SK-N-SH (cell line): ENCODE measurements at regions not wholly inside any gene's neighbourhood (a gene's known extent, or its start where the extent isn't known, plus 50 kb on each side); places are given as distances from the start of the nearest gene placed in this dataset.
A peak's percentile ranks its signal among the peaks of the same experiment; 100 is the strongest.

Experiments
- CTCF ChIA-PET: fragments of 300-600, 350-600 bp; formaldehyde crosslinking; extraction: SDS; loops from one replicate; lab custom pipeline; 2021; lab: Yijun Ruan, JAX
- POLR2A ChIA-PET: fragments of 350-600 bp; sonication (Branson Sonifier 250); formaldehyde crosslinking; extraction: SDS; loops from one replicate; lab custom pipeline; 2020; ENCODE audit warnings: antibody characterized with exemption, inconsistent platforms; lab: Yijun Ruan, JAX
- DNase-seq: peaks from one replicate; pipeline ENCODE4 v3.0.0; 2012
- H2AFZ ChIP-seq: fragments of 200-600 bp; sonication (generic); 2 replicates; pipeline ENCODE4 v1.8.1; 2016; ENCODE audit warnings: antibody characterized with exemption, mild to moderate bottlenecking, low read depth
- H3F3A ChIP-seq: fragments of 200-600 bp; sonication (generic); replicated peaks from 2 replicates; pipeline ENCODE3; 2016; ENCODE audit warnings: antibody characterized with exemption, mild to moderate bottlenecking; ENCODE audit not compliant: insufficient read depth
- H3K27ac ChIP-seq, 2 experiments: fragments of 200-500 bp in 1 of 2; fragments of 200-600 bp in 1 of 2; sonication (Bioruptor generic) in 1 of 2; sonication (generic), shearing (Covaris generic) in 1 of 2; 2 replicates each; pipeline versions ENCODE4 v1.5.1 to v1.6.1; 2014 to 2016; ENCODE audit warnings: low read depth in 2 of 2, inconsistent platforms in 1 of 2, low read length in 1 of 2, mild to moderate bottlenecking in 1 of 2, mixed read lengths in 1 of 2
- H3K27me3 ChIP-seq: fragments of 200-600 bp; sonication (generic), shearing (Covaris generic); 2 replicates; pipeline ENCODE4 v1.6.1; 2016; ENCODE audit warnings: mixed run types; ENCODE audit not compliant: insufficient read depth
- H3K36me3 ChIP-seq, 2 experiments: fragments of 200-500 bp in 1 of 2; fragments of 200-600 bp in 1 of 2; sonication (Bioruptor generic) in 1 of 2; sonication (generic) in 1 of 2; replicated peaks in 1 of 2; 2 replicates each; pipeline versions ENCODE3 to v1.5.1; 2014 to 2016; ENCODE audit warnings: low read length in 1 of 2, mild to moderate bottlenecking in 1 of 2; ENCODE audit not compliant: insufficient read depth in 2 of 2, control insufficient read depth in 1 of 2
- H3K4me1 ChIP-seq, 2 experiments: fragments of 200-500 bp in 1 of 2; fragments of 200-600 bp in 1 of 2; sonication (Bioruptor generic) in 1 of 2; sonication (generic), shearing (Covaris generic) in 1 of 2; 2 replicates each; pipeline versions ENCODE4 v1.5.1 to v1.6.1; 2014 to 2016; ENCODE audit warnings: low read depth in 1 of 2, low read length in 1 of 2, mixed run types in 1 of 2; ENCODE audit not compliant: insufficient read depth in 2 of 2, control insufficient read depth in 1 of 2
- H3K4me2 ChIP-seq: fragments of 200-600 bp; sonication (generic), shearing (Covaris generic); 2 replicates; pipeline ENCODE4 v1.6.1; 2017; ENCODE audit warnings: mixed run types
- H3K4me3 ChIP-seq, 2 experiments: fragments of 200-500 bp in 1 of 2; fragments of 200-600 bp in 1 of 2; sonication (Bioruptor generic) in 1 of 2; sonication (generic), shearing (Covaris generic) in 1 of 2; 2 replicates each; pipeline versions ENCODE4 v1.5.1 to v1.8.1; 2014 to 2016; ENCODE audit warnings: low read depth in 2 of 2, inconsistent platforms in 1 of 2, low read length in 1 of 2, mild to moderate bottlenecking in 1 of 2, mixed read lengths in 1 of 2, moderate library complexity in 1 of 2
- H3K79me2 ChIP-seq: fragments of 200-600 bp; sonication (generic); 2 replicates; pipeline ENCODE4 v1.8.1; 2017; ENCODE audit warnings: mild to moderate bottlenecking; ENCODE audit not compliant: insufficient read depth
- H3K9ac ChIP-seq: fragments of 200-600 bp; sonication (generic); 2 replicates; pipeline ENCODE4 v1.6.1; 2017; ENCODE audit warnings: mixed run types
- H3K9me2 ChIP-seq: fragments of 200-600 bp; sonication (generic); 2 replicates; pipeline ENCODE4 v1.6.1; 2017; ENCODE audit warnings: mixed run types
- H3K9me3 ChIP-seq: fragments of 200-600 bp; sonication (generic); 2 replicates; pipeline ENCODE4 v1.6.1; 2017; ENCODE audit warnings: mixed run types, mild to moderate bottlenecking, moderate library complexity
- H4K20me1 ChIP-seq: fragments of 200-600 bp; sonication (generic); 2 replicates; pipeline ENCODE4 v1.6.1; 2017; ENCODE audit warnings: mild to moderate bottlenecking, mixed run types; ENCODE audit not compliant: insufficient read depth
- CHD2 ChIP-seq: fragments of 150-350 bp; IDR thresholded peaks from 2 replicates; pipeline ENCODE4 v1.6.1; 2018; ENCODE audit warnings: low read length; ENCODE audit not compliant: partially characterized antibody
- ELF1 ChIP-seq: IDR thresholded peaks from 2 replicates; pipeline ENCODE4 v1.4.0; 2012
- EZH2phosphoT487 ChIP-seq: fragments of 200-600 bp; sonication (generic); IDR thresholded peaks from 2 replicates; pipeline ENCODE4 v1.6.1; 2017; ENCODE audit warnings: low read depth, mixed run types, mild to moderate bottlenecking, antibody characterized with exemption, moderate library complexity, borderline replicate concordance
- FOSL2 ChIP-seq: IDR thresholded peaks from 2 replicates; pipeline ENCODE4 v1.4.0; 2012; ENCODE audit warnings: low read depth, mild to moderate bottlenecking, moderate library complexity, borderline replicate concordance
- GABPA ChIP-seq: IDR thresholded peaks from 2 replicates; pipeline ENCODE4 v1.4.0; 2012; ENCODE audit warnings: low read depth, mild to moderate bottlenecking
- GATA2 ChIP-seq: sonication (generic); formaldehyde crosslinking; IDR thresholded peaks from 2 replicates; pipeline ENCODE4 v1.5.0; 2020; ENCODE audit warnings: mild to moderate bottlenecking, missing genetic modification reagents
- JUND ChIP-seq: IDR thresholded peaks from 2 replicates; pipeline ENCODE4 v1.4.0; 2012
- MEF2A ChIP-seq: IDR thresholded peaks from 2 replicates; pipeline ENCODE4 v1.4.0; 2012; ENCODE audit warnings: low read depth, borderline replicate concordance
- NFIC ChIP-seq: IDR thresholded peaks from 2 replicates; pipeline ENCODE4 v1.4.0; 2012; ENCODE audit warnings: borderline replicate concordance
- NRF1 ChIP-seq: IDR thresholded peaks from 2 replicates; pipeline ENCODE4 v1.6.1; 2012; ENCODE audit warnings: low read depth, mild to moderate bottlenecking, low read length
- POLR2AphosphoS5 ChIP-seq: IDR thresholded peaks from 2 replicates; pipeline ENCODE4 v1.6.1; 2012; ENCODE audit warnings: low read depth, low read length
- RCOR1 ChIP-seq: fragments of 150-350 bp; IDR thresholded peaks from 2 replicates; pipeline ENCODE4 v1.6.1; 2017; ENCODE audit warnings: antibody characterized with exemption, low read length
- RFX5 ChIP-seq: IDR thresholded peaks from 2 replicates; pipeline ENCODE4 v1.6.1; 2012; ENCODE audit warnings: mild to moderate bottlenecking, improper control_type of control experiment, low read length
- RXRA ChIP-seq: IDR thresholded peaks from 2 replicates; pipeline ENCODE4 v1.4.0; 2012; ENCODE audit warnings: low read depth, mild to moderate bottlenecking, borderline replicate concordance
- SMC3 ChIP-seq: IDR thresholded peaks from 2 replicates; pipeline ENCODE4 v1.6.1; 2012; ENCODE audit warnings: low read depth, low read length, improper control_type of control experiment
- TAF1 ChIP-seq: IDR thresholded peaks from 2 replicates; pipeline ENCODE4 v1.6.1; 2012; ENCODE audit warnings: low read depth, mild to moderate bottlenecking, low read length, moderate library complexity, borderline replicate concordance
- TCF12 ChIP-seq: IDR thresholded peaks from 2 replicates; pipeline ENCODE4 v1.4.0; 2012
- WGBS: methylation state at CpG from one replicate; pipeline ENCODE4 v1.1.6; 2017; ENCODE audit warnings: low lambda C conversion rate; 5-methylcytosine and 5-hydroxymethylcytosine counted together
- TF ChIP-seq, protein P1 (sequence below): IDR thresholded peaks from 2 replicates; pipeline ENCODE4 v1.6.1; 2012; ENCODE audit warnings: mild to moderate bottlenecking, low read depth, low read length, moderate library complexity
- TF ChIP-seq, protein P2 (sequence below): fragments of 200-600 bp; sonication (generic); IDR thresholded peaks from 2 replicates; pipeline ENCODE4 v1.6.1; 2017; ENCODE audit warnings: antibody characterized with exemption, mild to moderate bottlenecking, moderate library complexity
- TF ChIP-seq, protein P3 (sequence below): fragments of 150-350 bp; IDR thresholded peaks from 2 replicates; pipeline ENCODE4 v1.6.1; 2016; ENCODE audit warnings: mild to moderate bottlenecking, low read depth, low read length
- TF ChIP-seq, protein P4 (sequence below): IDR thresholded peaks from 2 replicates; pipeline ENCODE4 v1.4.0; 2012; ENCODE audit warnings: low read depth

DNA sequence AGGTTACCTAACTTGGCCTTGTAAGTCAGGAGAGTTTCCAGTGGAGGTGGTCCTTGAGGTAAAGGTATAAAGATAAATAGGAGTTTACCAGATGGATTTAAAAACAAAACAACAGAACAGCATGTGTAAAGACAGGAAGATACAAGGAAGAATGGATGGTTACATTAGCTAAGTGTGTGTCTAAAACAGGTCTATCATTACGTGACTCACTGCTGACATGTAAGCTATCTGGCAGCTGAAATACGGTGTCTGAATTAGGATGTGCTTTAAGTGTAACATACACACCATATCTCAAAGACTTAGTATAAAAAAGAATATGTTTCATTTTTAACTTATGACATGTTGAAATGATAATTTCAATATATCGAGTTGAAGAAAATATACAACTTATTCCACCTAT lies 405.1 kb upstream of the ADAMTSL1 start (continued):
- TF ChIP-seq, protein P1, sequence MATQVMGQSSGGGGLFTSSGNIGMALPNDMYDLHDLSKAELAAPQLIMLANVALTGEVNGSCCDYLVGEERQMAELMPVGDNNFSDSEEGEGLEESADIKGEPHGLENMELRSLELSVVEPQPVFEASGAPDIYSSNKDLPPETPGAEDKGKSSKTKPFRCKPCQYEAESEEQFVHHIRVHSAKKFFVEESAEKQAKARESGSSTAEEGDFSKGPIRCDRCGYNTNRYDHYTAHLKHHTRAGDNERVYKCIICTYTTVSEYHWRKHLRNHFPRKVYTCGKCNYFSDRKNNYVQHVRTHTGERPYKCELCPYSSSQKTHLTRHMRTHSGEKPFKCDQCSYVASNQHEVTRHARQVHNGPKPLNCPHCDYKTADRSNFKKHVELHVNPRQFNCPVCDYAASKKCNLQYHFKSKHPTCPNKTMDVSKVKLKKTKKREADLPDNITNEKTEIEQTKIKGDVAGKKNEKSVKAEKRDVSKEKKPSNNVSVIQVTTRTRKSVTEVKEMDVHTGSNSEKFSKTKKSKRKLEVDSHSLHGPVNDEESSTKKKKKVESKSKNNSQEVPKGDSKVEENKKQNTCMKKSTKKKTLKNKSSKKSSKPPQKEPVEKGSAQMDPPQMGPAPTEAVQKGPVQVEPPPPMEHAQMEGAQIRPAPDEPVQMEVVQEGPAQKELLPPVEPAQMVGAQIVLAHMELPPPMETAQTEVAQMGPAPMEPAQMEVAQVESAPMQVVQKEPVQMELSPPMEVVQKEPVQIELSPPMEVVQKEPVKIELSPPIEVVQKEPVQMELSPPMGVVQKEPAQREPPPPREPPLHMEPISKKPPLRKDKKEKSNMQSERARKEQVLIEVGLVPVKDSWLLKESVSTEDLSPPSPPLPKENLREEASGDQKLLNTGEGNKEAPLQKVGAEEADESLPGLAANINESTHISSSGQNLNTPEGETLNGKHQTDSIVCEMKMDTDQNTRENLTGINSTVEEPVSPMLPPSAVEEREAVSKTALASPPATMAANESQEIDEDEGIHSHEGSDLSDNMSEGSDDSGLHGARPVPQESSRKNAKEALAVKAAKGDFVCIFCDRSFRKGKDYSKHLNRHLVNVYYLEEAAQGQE, result no peak
- TF ChIP-seq FOSL2 (no peak), TCF12 (no peak), POLR2AphosphoS5 (no peak), NRF1 (no peak)

DNA sequence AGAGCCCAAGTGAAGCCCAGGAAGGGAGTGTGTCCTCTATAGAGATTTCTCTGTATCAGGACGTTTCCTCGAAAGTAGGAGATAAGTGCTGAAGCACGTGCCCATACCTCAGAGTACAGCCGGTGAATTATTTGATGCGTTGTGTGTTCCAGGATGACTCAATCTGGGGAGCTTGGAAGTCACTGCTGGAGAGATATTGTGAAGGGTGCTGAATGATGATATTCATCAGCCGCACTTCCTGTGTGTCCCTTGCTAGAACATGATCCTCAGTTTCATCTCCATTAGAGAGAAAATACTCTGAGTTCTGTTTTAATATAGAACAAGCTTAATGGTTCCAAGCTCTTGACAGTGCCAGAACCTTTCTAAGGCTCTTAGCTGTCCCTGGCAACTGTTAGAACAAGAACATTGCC lies 402.3 kb upstream of the ADAMTSL1 start:
- CTCF ChIA-PET, result no interaction called here

DNA sequence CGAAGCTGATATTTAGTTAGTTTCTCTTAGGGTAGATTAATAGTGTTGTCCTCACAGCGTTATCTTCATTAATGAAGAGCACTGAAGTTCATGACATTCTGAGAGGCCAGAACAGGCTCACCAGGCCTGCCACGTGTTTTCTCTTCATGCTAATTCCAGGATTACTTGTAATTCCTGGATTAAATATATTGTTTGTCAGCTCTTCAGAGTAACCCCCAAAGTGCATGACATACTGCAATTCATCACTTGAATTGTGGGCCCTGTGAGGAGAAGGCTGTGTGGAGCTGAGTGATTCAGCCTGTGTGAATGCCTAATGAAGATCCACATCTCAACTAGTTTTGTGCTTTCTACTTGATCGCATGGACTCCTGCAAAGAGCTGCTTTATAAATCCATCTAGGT lies 401.0 kb upstream of the ADAMTSL1 start:
- H3K4me2 ChIP-seq, result no peak overlapping the region
- no peaks in the 10 kb centered on the region for H3K9me3 ChIP-seq
- no peaks in the 10 kb centered on the region for H3K36me3 ChIP-seq
- H3K4me3 ChIP-seq, result no peak overlapping the region
- no peaks in the 10 kb centered on the region for H3K4me1 ChIP-seq
- CTCF ChIA-PET, result no interaction called here
- no peak for TF ChIP-seq MEF2A
- no peak for TF ChIP-seq CHD2
- TF ChIP-seq GATA2 (CRISPR knock-in tag), result no peak
- TF ChIP-seq, protein P2, sequence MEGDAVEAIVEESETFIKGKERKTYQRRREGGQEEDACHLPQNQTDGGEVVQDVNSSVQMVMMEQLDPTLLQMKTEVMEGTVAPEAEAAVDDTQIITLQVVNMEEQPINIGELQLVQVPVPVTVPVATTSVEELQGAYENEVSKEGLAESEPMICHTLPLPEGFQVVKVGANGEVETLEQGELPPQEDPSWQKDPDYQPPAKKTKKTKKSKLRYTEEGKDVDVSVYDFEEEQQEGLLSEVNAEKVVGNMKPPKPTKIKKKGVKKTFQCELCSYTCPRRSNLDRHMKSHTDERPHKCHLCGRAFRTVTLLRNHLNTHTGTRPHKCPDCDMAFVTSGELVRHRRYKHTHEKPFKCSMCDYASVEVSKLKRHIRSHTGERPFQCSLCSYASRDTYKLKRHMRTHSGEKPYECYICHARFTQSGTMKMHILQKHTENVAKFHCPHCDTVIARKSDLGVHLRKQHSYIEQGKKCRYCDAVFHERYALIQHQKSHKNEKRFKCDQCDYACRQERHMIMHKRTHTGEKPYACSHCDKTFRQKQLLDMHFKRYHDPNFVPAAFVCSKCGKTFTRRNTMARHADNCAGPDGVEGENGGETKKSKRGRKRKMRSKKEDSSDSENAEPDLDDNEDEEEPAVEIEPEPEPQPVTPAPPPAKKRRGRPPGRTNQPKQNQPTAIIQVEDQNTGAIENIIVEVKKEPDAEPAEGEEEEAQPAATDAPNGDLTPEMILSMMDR, result no peak
- TF ChIP-seq JUND, result no peak
- TF ChIP-seq TAF1, result no peak
- TF ChIP-seq, protein P3, sequence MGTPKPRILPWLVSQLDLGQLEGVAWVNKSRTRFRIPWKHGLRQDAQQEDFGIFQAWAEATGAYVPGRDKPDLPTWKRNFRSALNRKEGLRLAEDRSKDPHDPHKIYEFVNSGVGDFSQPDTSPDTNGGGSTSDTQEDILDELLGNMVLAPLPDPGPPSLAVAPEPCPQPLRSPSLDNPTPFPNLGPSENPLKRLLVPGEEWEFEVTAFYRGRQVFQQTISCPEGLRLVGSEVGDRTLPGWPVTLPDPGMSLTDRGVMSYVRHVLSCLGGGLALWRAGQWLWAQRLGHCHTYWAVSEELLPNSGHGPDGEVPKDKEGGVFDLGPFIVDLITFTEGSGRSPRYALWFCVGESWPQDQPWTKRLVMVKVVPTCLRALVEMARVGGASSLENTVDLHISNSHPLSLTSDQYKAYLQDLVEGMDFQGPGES, result no peak
- TF ChIP-seq, protein P4, sequence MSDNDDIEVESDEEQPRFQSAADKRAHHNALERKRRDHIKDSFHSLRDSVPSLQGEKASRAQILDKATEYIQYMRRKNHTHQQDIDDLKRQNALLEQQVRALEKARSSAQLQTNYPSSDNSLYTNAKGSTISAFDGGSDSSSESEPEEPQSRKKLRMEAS, result no peak
- no peak for TF ChIP-seq FOSL2
- no peak for TF ChIP-seq NFIC
- no peak for TF ChIP-seq ELF1
- no peak for TF ChIP-seq EZH2phosphoT487
- no peak for TF ChIP-seq GABPA
- no peak for TF ChIP-seq RFX5
- TF ChIP-seq RXRA, result no peak
- TF ChIP-seq, all 33 proteins: peak for 0
- 28% methylated on average over 4 of the region's 4 CpGs for WGBS
- Histone ChIP-seq H3K9me2 (no peaks in the 10 kb centered on the region), H3K27ac (no peak overlapping the region), H4K20me1 (no peaks in the 10 kb centered on the region), H3F3A (peaks cover 4% of the 10 kb centered on the region), H3K79me2 (no peaks in the 10 kb centered on the region), H2AFZ (no peak overlapping the region), H3K27me3 (no peaks in the 10 kb centered on the region; the same call in 1 of the 2 replicates), H3K9ac (no peak overlapping the region)
- POLR2A ChIA-PET, result no interaction called here
- DNase-seq, result no peak

More for the DNA sequence above, 402.3 kb upstream of the ADAMTSL1 start:
- H3K9me2 ChIP-seq, result no peaks in the 10 kb centered on the region
- H3K27ac ChIP-seq, result no peak overlapping the region
- TF ChIP-seq RCOR1 (no peak), RXRA (no peak), TCF12 (no peak), SMC3 (no peak)
- no peaks in the 10 kb centered on the region for H3K36me3 ChIP-seq
- 18% methylated on average over 6 of the region's 6 CpGs for WGBS
- no peaks in the 10 kb centered on the region for H4K20me1 ChIP-seq
- H3K79me2 ChIP-seq, result no peaks in the 10 kb centered on the region
- no peaks in the 10 kb centered on the region; the same call in 1 of the 2 replicates for H3K27me3 ChIP-seq
- H3K4me1 ChIP-seq, result no peaks in the 10 kb centered on the region
- no peak overlapping the region for H2AFZ ChIP-seq
- peak overlapping the region in 1 of 2 experiments; percentile 3; a peak in 1 of 4 replicates for H3K4me3 ChIP-seq
- H3F3A ChIP-seq, result peaks cover 4% of the 10 kb centered on the region
- no peak for DNase-seq
- H3K9ac ChIP-seq, result no peak overlapping the region
- H3K9me3 ChIP-seq, result no peaks in the 10 kb centered on the region
- H3K4me2 ChIP-seq, result 0 out of 2 replicates have a peak overlapping the region, but pooled peaks have one; percentile 4
- POLR2A ChIA-PET, result no interaction called here
